ENCODE measurements at regions not wholly inside any gene's neighbourhood (a gene's known extent, or its start where the extent isn't known, plus 50 kb on each side); places are given as distances from the start of the nearest gene placed in this dataset.

GRCh38 chr4:114034189-114034588, 54.7 kb upstream of the ARSJ start:
- Histone ChIP-seq H2AFZ (ENCODE audit: low read length) (no peak overlapping the region), H3K27me3 (replicated peaks in 1 of 4; ENCODE audit: control insufficient read depth in 3 of 4, extremely low read depth in 1 of 4, insufficient read depth in 3 of 4, low read length in 3 of 4) (no peaks in the 10 kb centered on the region), H3K9me3 (ENCODE audit: insufficient read depth in 2 of 2, low read depth in 1 of 2, low read length in 1 of 2) (no peaks in the 10 kb centered on the region), H4K5ac (ENCODE audit: insufficient read length, low read depth, low read length) (no peak overlapping the region), H3K79me2 (ENCODE audit: control insufficient read depth in 1 of 2, insufficient read depth in 2 of 2, low read length in 2 of 2) (no peaks in the 10 kb centered on the region), H3K4me1 (replicated peaks in 1 of 4; ENCODE audit: control insufficient read depth in 3 of 4, insufficient read depth in 4 of 4, low read length in 3 of 4) (no peaks in the 10 kb centered on the region), H3K23me2 (ENCODE audit: low read depth, low read length) (no peaks in the 10 kb centered on the region), H3K14ac (ENCODE audit: insufficient read length) (no peak overlapping the region), H3K79me1 (ENCODE audit: low read depth, low read length) (no peaks in the 10 kb centered on the region), H2BK120ac (replicated peaks; ENCODE audit: low read depth, low read length) (no peak overlapping the region), H3K36me3 (ENCODE audit: control insufficient read depth in 2 of 4, insufficient read depth in 4 of 4, low read length in 3 of 4) (no peaks in the 10 kb centered on the region), H3K4me3 (ENCODE audit: extremely low read depth in 1 of 4, insufficient read depth in 2 of 4, low read depth in 3 of 4, low read length in 4 of 4) (no peak overlapping the region), H3K4me2 (ENCODE audit: insufficient read depth in 1 of 2, low read depth in 2 of 2, low read length in 2 of 2) (no peak overlapping the region), H4K20me1 (replicated peaks in 1 of 2; ENCODE audit: control insufficient read depth in 1 of 2, insufficient read depth in 2 of 2, low read length in 2 of 2) (no peaks in the 10 kb centered on the region), H4K91ac (replicated peaks; ENCODE audit: insufficient read length, low read length) (no peak overlapping the region), H3K4ac (replicated peaks; ENCODE audit: insufficient read length, low read depth, low read length) (no peak overlapping the region), H3K27ac (ENCODE audit: low read depth, low read length) (no peak overlapping the region), H2BK5ac (ENCODE audit: low read depth, low read length) (no peak overlapping the region), H4K8ac (ENCODE audit: extremely low read depth, insufficient read depth, low read length) (no peak overlapping the region), H3K18ac (ENCODE audit: extremely low read depth, low read length) (no peak overlapping the region), H2BK15ac (ENCODE audit: low read length) (no peak overlapping the region), H2AK5ac (ENCODE audit: low read depth, low read length) (no peak overlapping the region), H3K23ac (ENCODE audit: insufficient read length) (no peak overlapping the region), H2BK20ac (ENCODE audit: low read length) (no peak overlapping the region), H3K56ac (replicated peaks; ENCODE audit: insufficient read length, low read depth, low read length) (no peak overlapping the region), H2BK12ac (ENCODE audit: low read depth, low read length) (no peak overlapping the region), H3K9ac (replicated peaks in 1 of 4; ENCODE audit: extremely low read depth in 1 of 4, low read depth in 3 of 4, low read length in 3 of 4) (no peak overlapping the region)
- ChIA-PET CTCF (ENCODE audit: partially characterized antibody) (no interaction called here), POLR2A (ENCODE audit: partially characterized antibody) (no interaction called here)
- TF ChIP-seq EGR1 (IDR thresholded peaks at IDR 0.05; ENCODE audit: borderline replicate concordance, low read depth, low read length) (no peak), TAF7 (optimal IDR thresholded peaks at IDR 0.05; ENCODE audit: borderline replicate concordance, low read depth, low read length) (no peak), BCL11A (IDR thresholded peaks at IDR 0.05; ENCODE audit: low read depth in 2 of 2, low read length in 2 of 2) (no peak), POLR2AphosphoS5 (IDR thresholded peaks at IDR 0.05; ENCODE audit: low read depth, low read length) (no peak), SRF (IDR thresholded peaks at IDR 0.05; ENCODE audit: low read depth, low read length) (no peak), SP1 (IDR thresholded peaks at IDR 0.05; ENCODE audit: low read depth, low read length) (no peak), HDAC6 (IDR thresholded peaks at IDR 0.05; ENCODE audit: low read depth, low read length) (no peak), RXRA (IDR thresholded peaks at IDR 0.05; ENCODE audit: insufficient read depth, low read depth, low read length) (no peak), CTBP2 (IDR thresholded peaks at IDR 0.05; ENCODE audit: borderline replicate concordance, insufficient read depth, insufficient read length, low read length) (no peak), SIRT6 (IDR thresholded peaks at IDR 0.05; ENCODE audit: low read length) (no peak), ATF3 (IDR thresholded peaks at IDR 0.05; ENCODE audit: insufficient read depth, low read depth, low read length) (no peak), POLR2A (IDR thresholded peaks at IDR 0.05; ENCODE audit: control extremely low read depth in 1 of 2, low read depth in 2 of 2, low read length in 2 of 2) (no peak), RFX5 (IDR thresholded peaks at IDR 0.05; ENCODE audit: borderline replicate concordance, low read depth, low read length) (no peak)
- DNase-seq (ENCODE audit: low read depth in 1 of 2, low spot score in 2 of 2) (no peak), FAIRE-seq (no peak)

Data from H1 (cell line).